ENCODE measurements at regions not wholly inside any gene's neighbourhood (a gene's known extent, or its start where the extent isn't known, plus 50 kb on each side); places are given as distances from the start of the nearest gene placed in this dataset.

- TF ChIP-seq POLR2A (IDR thresholded peaks at IDR 0.05) (no peak), CTCF (IDR thresholded peaks at IDR 0.05) (no peak)
Observed at GRCh38 chr2:217530392-217531090, 472.3 kb downstream of the TNS1 start.
